LHCN-M2 (cell line): ENCODE measurements at regions not wholly inside any gene's neighbourhood (a gene's known extent, or its start where the extent isn't known, plus 50 kb on each side); places are given as distances from the start of the nearest gene placed in this dataset.

Experiments
- DNase-seq: peaks from one replicate; pipeline ENCODE4 v3.0.0-alpha.2; 2012; ENCODE audit warnings: low read depth

DNA sequence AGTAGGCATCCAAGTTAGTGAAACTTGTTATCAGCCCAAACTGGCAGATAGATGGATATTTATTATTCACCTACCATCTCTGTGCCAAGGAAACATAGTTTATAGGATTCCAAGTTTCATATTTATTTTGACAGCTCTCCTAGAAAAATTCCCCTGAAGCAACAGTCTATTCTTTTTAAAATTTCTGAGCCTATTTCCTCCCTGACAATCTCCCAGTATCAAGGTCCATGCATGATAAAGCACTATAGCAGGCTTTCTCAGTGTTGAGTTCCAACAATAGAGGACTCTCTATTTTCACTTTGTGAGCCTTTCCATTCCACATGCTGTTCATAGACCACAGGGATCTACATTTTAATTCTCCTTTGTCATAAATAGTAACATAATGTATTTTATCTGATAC, 312.6 kb downstream of the SLITRK6 start:
- DNase-seq: no peak

GRCh38 chr13:85473144-85473543, 326.1 kb downstream of the SLITRK6 start:
- no peak for DNase-seq

DNA sequence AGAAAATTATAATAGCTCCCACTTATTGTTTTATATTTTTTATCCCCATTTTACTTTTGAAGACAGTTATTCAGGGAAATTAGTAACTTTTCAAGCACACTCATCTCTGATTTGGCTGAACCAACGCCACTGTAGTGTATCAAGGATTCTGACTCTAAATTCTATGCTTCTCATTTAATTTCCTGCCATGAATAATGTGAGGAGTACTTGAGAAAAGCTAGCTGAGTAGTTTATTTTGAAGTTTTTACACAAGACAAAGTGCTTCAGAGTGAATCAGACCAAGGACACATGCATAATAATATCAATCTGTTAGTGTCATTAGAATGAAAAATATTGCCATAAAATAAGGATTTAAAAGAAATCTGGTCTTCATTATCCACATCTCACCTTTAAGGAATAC, 329.9 kb downstream of the SLITRK6 start:
- DNase-seq: no peak

- no peak for DNase-seq
Measured at GRCh38 chr13:85462792-85463425, 336.3 kb downstream of the SLITRK6 start.

GRCh38 chr13:85461621-85462020, 337.6 kb downstream of the SLITRK6 start:
- no peak for DNase-seq

DNA sequence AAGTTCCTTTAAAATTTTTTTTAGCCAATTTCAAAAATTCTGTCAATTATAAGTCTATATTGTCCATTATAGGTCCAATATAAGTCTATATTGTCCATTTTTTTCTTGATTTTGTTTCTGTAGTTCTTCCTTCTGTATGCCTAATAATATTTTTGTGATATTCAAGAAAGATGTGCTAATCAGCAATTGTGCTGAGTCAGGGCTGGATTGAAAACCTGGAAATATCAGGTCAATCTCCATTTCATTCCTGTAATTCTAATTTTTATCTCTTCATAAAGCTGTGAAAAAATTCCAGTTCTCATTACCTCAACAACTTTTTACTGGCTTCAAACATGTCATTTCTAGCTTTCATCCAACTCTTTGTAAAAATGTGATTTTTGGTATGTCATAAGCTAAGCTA, 353.7 kb downstream of the SLITRK6 start:
- no peak for DNase-seq

- DNase-seq: no peak
Measured at GRCh38 chr13:85441975-85442374, 357.2 kb downstream of the SLITRK6 start.

DNA sequence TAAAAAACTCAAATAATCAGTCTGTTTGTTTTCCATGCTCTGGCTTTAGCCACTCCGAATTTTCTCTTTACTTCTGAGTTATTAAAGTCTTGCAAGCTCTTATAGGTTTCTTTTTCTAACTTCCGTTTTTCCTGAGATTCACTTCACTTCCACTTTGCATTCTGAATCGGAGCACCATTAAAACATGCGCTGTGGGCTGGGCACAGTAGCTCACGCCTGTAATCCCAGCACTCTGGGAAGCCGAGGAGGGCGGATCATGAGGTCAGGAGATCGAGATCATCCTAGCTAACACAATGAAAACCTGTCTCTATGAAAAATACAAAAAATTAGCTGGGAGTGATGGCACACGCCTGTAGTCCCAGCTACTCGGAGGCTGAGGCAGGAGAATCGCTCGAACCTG, 357.9 kb downstream of the SLITRK6 start:
- DNase-seq: no peak

- no peak for DNase-seq
Measured at GRCh38 chr13:85436029-85436428, 363.2 kb downstream of the SLITRK6 start.

GRCh38 chr13:85434927-85435326, 364.3 kb downstream of the SLITRK6 start:
- DNase-seq: no peak

- no peak for DNase-seq
Measured at GRCh38 chr13:85432881-85433280, 366.3 kb downstream of the SLITRK6 start.

- DNase-seq: no peak
Measured at GRCh38 chr13:85431720-85432119, 367.5 kb downstream of the SLITRK6 start.

GRCh38 chr13:85430216-85430794, 368.9 kb downstream of the SLITRK6 start:
- no peak for DNase-seq

- no peak for DNase-seq
Measured at GRCh38 chr13:85427416-85427815, 371.8 kb downstream of the SLITRK6 start.

- no peak for DNase-seq
Measured at GRCh38 chr13:85420136-85420535, 379.1 kb downstream of the SLITRK6 start.

GRCh38 chr13:85419611-85420010, 379.6 kb downstream of the SLITRK6 start:
- no peak for DNase-seq

- no peak for DNase-seq
Measured at GRCh38 chr13:85417807-85418206, 381.4 kb downstream of the SLITRK6 start.

- no peak for DNase-seq
Measured at GRCh38 chr13:85413664-85414063, 385.6 kb downstream of the SLITRK6 start.

GRCh38 chr13:85412448-85412847, 386.8 kb downstream of the SLITRK6 start:
- no peak for DNase-seq

DNA sequence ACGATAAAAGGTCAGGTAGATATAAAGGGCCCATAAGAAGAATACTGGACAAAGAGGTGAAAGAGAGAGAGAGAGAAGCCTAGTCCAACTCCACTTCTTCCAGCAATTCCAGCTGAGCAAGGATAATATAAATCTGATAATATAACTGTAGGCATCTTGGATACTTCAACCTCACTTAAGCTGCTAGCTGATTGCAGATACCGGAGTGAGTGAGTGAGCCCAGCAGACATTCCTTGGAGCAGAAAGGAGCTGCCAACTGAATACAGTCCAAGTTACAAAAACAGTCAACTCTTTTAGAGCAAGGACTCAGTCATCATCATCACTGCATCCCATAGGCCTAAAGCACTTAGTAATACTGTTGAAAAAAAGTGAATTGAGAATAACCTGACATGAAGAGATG, 387.6 kb downstream of the SLITRK6 start:
- DNase-seq: no peak

DNA sequence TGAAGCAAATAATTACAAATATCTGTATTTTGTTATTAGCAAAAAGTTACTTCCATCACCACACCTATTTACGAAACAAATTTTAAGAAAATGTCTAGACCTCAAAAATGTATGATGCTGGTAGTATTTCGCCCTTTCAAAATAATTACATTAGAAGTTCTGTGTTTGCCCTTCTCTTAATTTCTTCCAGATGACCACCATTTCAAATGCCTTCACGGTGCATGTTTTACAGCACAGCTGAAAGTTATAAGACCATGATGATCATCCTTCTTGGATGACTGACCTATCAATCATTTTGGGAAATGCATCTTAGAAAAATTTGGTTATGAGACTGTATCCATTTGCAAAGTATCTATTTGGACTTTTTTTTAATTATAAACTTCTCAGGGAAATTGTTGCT, 390.8 kb downstream of the SLITRK6 start:
- DNase-seq: no peak

- DNase-seq: no peak
Measured at GRCh38 chr13:85406269-85406975, 392.8 kb downstream of the SLITRK6 start.

DNA sequence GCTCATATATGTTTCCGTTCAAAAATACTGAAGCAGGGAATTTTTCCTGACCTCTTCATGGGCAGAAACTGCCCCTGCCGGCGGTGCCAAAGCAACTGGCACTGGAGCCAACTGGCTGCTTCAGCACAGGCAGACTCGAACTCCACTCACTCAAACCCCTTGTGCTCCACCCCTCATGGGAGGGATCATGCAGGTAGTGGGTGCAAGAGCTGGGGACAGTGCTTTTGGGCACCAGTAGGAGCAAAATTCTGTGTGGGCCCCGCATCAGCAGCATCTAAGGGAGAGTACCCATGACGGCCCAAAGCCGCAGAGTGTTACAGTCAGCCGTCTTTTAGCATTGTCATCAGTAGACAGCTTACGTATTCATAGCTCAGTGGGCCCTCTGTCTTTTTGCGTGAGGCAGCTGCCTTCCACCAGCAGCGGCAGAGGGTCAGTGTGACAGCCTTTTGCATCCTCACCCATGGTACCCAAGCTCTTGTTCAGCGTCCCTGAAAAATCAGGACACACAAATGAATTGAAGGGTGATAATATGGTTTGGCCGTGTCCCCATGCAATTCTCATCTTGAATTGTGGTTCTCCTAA, 393.8 kb downstream of the SLITRK6 start:
- DNase-seq: no peak
